ENCODE measurements at regions not wholly inside any gene's neighbourhood (a gene's known extent, or its start where the extent isn't known, plus 50 kb on each side); places are given as distances from the start of the nearest gene placed in this dataset.

DNA sequence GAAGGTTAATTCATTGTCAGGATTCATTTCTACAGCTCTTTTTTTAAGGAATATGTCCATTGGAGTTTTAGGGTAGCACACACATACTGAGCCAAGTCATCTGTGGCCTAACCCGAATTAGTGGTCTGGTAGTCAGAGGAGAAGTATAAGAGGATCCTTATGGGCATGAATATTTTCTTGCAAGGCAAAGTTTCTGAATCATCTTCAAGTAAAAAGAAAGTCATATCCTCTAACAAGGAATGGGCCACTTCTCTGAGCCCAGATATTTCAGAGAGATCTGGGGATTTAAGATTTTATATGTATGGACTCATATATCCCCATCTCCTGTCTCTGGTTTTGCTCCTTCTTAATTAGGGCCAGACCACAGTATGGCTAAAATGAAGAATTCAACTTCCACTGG is 99.2 kb upstream of the CDH8 start:
- H3K27ac Mint-ChIP-seq, result no peak overlapping the region
- no peaks in the 10 kb centered on the region for H3K27me3 Mint-ChIP-seq
- no peaks in the 10 kb centered on the region for H3K36me3 Mint-ChIP-seq
- peaks cover 4 to 27% (median 4%) of the 10 kb centered on the region in 3 donors for H3K9me3 Mint-ChIP-seq
- H3K4me1 Mint-ChIP-seq, result no peaks in the 10 kb centered on the region
- no peak overlapping the region for H3K4me3 Mint-ChIP-seq

DNA sequence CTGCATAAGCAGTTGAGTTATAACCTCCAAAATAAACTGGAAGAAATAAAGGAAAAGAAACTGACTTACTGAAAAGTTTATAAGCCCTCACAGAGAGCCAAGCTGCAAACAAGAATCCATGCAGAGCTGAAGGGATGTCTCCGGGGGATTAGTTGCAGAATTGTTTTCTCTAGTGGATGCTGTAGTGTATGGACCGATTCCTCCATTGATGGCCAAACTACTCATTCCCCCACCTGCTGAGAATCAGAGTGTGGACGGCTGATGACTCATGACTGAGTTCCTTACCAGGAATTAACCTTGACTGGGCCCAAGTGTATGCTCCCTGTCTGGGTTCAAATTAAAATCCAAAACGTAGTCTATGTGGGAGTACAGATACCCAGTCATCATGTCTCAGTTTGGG is 93.9 kb upstream of the CDH8 start:
- Mint-ChIP-seq H3K9me3 (peaks cover 0 to 7% (median 5%) of the 10 kb centered on the region in 3 donors), H3K36me3 (no peaks in the 10 kb centered on the region), H3K4me3 (no peak overlapping the region), H3K27me3 (no peaks in the 10 kb centered on the region), H3K4me1 (no peaks in the 10 kb centered on the region), H3K27ac (no peak overlapping the region)

DNA sequence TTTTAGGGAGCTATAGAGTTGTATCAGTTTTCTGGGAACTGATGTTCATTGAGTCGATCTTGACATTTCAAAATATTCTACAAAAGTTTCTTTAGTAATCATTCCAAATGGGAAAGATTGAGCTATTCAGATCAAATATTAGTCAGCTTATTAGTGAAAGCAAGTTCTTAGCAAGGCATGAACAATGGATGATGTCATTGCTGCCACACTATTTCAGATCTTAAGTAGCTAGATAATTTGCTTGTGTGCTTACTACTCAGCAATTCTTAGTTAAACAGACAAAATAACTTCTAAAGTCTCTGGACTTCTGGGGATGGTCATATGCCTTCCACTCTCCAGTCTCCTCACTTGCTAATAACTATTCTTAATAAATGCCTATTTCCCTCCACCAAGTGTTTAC is 69.0 kb upstream of the CDH8 start:
- Mint-ChIP-seq H3K9me3 (peaks cover 0 to 8% (median 6%) of the 10 kb centered on the region in 3 donors), H3K27ac (no peak overlapping the region), H3K4me3 (no peak overlapping the region), H3K36me3 (peaks cover 2% of the 10 kb centered on the region), H3K27me3 (no peaks in the 10 kb centered on the region), H3K4me1 (no peaks in the 10 kb centered on the region)

DNA sequence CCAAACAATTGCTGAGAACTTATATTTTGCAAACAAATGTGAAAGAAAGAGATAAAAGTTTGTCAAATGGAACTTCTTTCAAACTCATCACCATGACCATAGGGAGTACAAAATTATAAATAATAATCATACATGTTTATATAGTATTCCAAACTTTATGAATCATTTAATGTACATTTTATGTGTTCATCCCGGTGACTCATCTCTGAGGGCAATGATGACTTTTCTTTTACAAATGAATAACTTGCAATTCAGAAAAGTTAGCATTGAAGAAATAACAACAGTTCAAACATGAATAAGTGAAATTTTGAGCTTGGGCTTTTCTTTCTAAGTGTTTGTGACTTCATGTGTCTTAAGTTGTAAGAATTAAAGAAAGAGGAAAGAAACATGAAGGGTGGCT is 66.3 kb upstream of the CDH8 start:
- H3K27me3 Mint-ChIP-seq, result no peaks in the 10 kb centered on the region
- H3K4me1 Mint-ChIP-seq, result no peaks in the 10 kb centered on the region
- H3K9me3 Mint-ChIP-seq, result peaks cover 0 to 8% (median 3%) of the 10 kb centered on the region in 3 donors
- H3K27ac Mint-ChIP-seq, result no peak overlapping the region
- no peak overlapping the region for H3K4me3 Mint-ChIP-seq
- H3K36me3 Mint-ChIP-seq, result peaks cover 2% of the 10 kb centered on the region

DNA sequence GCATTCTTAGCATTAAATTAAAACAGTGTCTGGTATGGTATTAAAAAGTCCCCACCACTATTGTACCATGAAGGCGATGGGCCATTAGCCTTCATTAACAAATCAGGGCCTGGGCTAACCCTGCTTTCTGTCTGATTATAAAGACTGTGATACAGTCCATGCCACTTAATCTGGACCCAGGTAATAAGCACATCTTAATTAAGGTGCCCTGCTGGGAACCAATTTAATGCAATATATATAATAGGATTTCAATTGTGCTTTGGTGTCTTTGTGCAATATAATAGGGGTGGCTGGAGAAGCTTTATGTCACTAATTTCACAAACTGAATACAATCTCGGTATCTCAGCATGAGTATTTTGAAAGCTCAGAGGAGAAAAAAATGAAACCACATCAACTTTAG is 64.4 kb upstream of the CDH8 start:
- Mint-ChIP-seq H3K27ac (no peak overlapping the region), H3K4me3 (no peak overlapping the region), H3K36me3 (peaks cover 2% of the 10 kb centered on the region), H3K9me3 (peaks cover 2 to 8% (median 3%) of the 10 kb centered on the region in 3 donors), H3K4me1 (no peaks in the 10 kb centered on the region), H3K27me3 (no peaks in the 10 kb centered on the region)

DNA sequence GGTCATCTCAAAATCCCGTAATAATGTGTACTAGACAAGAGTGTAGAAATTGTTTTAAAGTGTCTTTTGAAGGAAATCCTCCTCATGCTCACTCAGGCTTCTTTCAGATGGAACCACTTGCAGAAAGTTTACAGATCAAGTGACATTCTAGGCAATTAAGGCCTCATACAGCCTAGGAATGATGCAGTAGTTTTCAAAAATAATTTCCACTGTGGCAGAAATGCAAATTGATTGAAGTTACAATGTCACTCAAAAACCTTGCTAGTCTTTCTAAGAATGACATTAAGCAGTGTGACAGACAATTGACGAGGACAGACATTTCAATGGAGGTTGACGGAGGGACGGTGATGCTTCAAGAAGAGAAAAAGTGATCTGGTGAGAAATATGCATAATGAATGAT is 53.5 kb upstream of the CDH8 start:
- Mint-ChIP-seq H3K4me1 (no peaks in the 10 kb centered on the region), H3K9me3 (peaks cover 1 to 7% (median 3%) of the 10 kb centered on the region in 3 donors), H3K27me3 (no peaks in the 10 kb centered on the region), H3K4me3 (no peak overlapping the region), H3K36me3 (no peaks in the 10 kb centered on the region), H3K27ac (no peak overlapping the region)

DNA sequence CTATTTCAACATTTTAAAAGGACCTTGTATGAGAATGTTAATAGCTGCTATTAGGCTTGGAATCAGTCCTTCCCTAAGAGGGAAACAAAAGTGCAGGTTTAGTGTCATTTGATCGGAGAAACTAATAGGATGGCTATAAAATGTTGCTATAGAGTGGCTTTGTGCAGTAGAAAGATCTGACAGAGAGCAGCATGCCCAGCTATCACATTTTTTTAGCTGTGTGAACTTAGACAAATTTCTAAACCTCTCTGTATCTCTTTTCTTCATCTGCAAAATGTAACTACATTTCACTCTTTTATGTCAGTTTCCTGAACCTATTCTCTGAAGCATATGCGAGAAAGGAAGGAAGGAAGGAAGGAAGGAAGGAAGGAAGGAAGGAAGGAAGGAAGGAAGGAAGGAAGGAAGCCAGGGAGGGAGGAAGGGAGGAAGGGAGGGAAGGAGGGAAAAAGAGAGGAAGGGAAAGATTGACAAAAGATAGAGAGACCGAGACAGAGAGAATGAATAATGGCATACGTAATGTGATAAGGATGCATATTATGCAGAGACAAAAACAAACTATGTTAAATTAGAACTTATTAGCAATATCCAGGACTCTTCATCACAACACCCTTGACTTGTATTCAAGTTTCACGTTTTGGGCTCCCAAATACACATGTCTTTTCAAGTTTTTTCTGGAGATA is 52.6 kb upstream of the CDH8 start:
- Mint-ChIP-seq H3K27ac (no peak overlapping the region), H3K36me3 (no peaks in the 10 kb centered on the region), H3K4me3 (no peak overlapping the region), H3K4me1 (no peaks in the 10 kb centered on the region), H3K27me3 (no peaks in the 10 kb centered on the region), H3K9me3 (peaks cover 1 to 7% (median 3%) of the 10 kb centered on the region in 3 donors)
